ENCODE measurements at regions not wholly inside any gene's neighbourhood (a gene's known extent, or its start where the extent isn't known, plus 50 kb on each side); places are given as distances from the start of the nearest gene placed in this dataset.

DNA sequence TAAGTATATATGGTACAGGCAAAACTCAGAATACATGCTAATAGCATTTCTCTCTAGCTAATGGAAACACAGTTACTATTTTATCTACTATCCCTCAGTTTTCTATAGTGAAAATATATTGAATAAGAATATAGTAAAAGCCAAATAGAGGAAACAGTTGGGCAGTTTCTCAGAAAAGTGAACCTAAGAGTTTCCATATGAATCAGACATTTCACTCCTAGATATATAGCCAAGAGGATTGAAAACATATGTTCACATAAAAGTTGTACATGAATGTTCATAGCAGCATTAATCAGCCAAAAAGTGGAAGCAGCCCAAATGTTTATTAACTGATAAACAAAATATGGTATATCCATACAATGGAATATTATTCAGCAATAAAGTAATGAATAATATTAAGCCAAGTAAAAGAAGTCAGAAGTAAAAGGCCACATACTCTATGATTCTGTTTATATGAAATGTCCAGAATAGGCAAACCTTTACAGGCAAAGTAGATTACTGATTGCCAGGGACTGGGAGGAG is 134.6 kb downstream of the CYB561 start:
- H3K9me3 Mint-ChIP-seq: peaks cover 0 to 2% (median 0%) of the 10 kb centered on the region in 5 donors
- no peaks in the 10 kb centered on the region for H3K9me3 ChIP-seq (ENCODE audit: low read length)
- H3K36me3 Mint-ChIP-seq: peaks cover 0 to 23% (median 9%) of the 10 kb centered on the region in 3 donors
- no peak overlapping the region for H3K4me3 Mint-ChIP-seq
- no peak for DNase-seq
- ChIA-PET CTCF (no interaction called here), POLR2A (no interaction called here)
- H3K27me3 ChIP-seq (ENCODE audit: insufficient read depth, low read length, poor library complexity, severe bottlenecking): no peaks in the 10 kb centered on the region
- H3K36me3 ChIP-seq (ENCODE audit: insufficient read depth, low read length): no peaks in the 10 kb centered on the region
- H3K4me3 ChIP-seq (ENCODE audit: low read length): no peak overlapping the region
- no peaks in the 10 kb centered on the region for H3K27me3 Mint-ChIP-seq
- no peaks in the 10 kb centered on the region for H3K4me1 ChIP-seq (ENCODE audit: insufficient read depth, low read length)
- H3K4me1 Mint-ChIP-seq: no peaks in the 10 kb centered on the region
- H3K27ac Mint-ChIP-seq: peak overlapping the region in 1 of 8 donors; percentile 1
- no peak overlapping the region for H3K27ac ChIP-seq (ENCODE audit: low read depth, low read length)

- Histone ChIP-seq H3K36me3 (ENCODE audit: insufficient read depth, low read length) (no peaks in the 10 kb centered on the region), H3K4me1 (ENCODE audit: insufficient read depth, low read length) (no peaks in the 10 kb centered on the region), H3K9me3 (ENCODE audit: low read length) (no peaks in the 10 kb centered on the region), H3K4me3 (ENCODE audit: low read length) (no peak overlapping the region), H3K27ac (ENCODE audit: low read depth, low read length) (no peak overlapping the region), H3K27me3 (ENCODE audit: insufficient read depth, low read length, poor library complexity, severe bottlenecking) (no peaks in the 10 kb centered on the region)
- H3K27ac Mint-ChIP-seq: no peak overlapping the region
- peaks cover 0 to 2% (median 0%) of the 10 kb centered on the region in 5 donors for H3K9me3 Mint-ChIP-seq
- no peaks in the 10 kb centered on the region for H3K4me1 Mint-ChIP-seq
- H3K36me3 Mint-ChIP-seq: peaks cover 5 to 41% (median 18%) of the 10 kb centered on the region in 3 donors
- no peaks in the 10 kb centered on the region for H3K27me3 Mint-ChIP-seq
- DNase-seq: no peak
- ChIA-PET CTCF (no interaction called here), POLR2A (no interaction called here)
- no peak overlapping the region for H3K4me3 Mint-ChIP-seq
Observed at GRCh38 chr17:63314761-63315160, 131.3 kb downstream of the CYB561 start.

GRCh38 chr17:63316100-63316499 is 130.0 kb downstream of the CYB561 start:
- Mint-ChIP-seq H3K27me3 (no peaks in the 10 kb centered on the region), H3K4me3 (no peak overlapping the region), H3K36me3 (peaks cover 6 to 50% (median 18%) of the 10 kb centered on the region in 3 donors), H3K9me3 (peaks cover 0 to 2% (median 0%) of the 10 kb centered on the region in 5 donors), H3K4me1 (no peaks in the 10 kb centered on the region), H3K27ac (no peak overlapping the region)
- no peak for DNase-seq
- POLR2A ChIA-PET: no interaction called here
- CTCF ChIA-PET: no interaction called here
- H3K9me3 ChIP-seq (ENCODE audit: low read length): no peaks in the 10 kb centered on the region
- no peak overlapping the region for H3K4me3 ChIP-seq (ENCODE audit: low read length)
- no peaks in the 10 kb centered on the region for H3K4me1 ChIP-seq (ENCODE audit: insufficient read depth, low read length)
- no peaks in the 10 kb centered on the region for H3K36me3 ChIP-seq (ENCODE audit: insufficient read depth, low read length)
- H3K27me3 ChIP-seq (ENCODE audit: insufficient read depth, low read length, poor library complexity, severe bottlenecking): no peaks in the 10 kb centered on the region
- no peak overlapping the region for H3K27ac ChIP-seq (ENCODE audit: low read depth, low read length)

DNA sequence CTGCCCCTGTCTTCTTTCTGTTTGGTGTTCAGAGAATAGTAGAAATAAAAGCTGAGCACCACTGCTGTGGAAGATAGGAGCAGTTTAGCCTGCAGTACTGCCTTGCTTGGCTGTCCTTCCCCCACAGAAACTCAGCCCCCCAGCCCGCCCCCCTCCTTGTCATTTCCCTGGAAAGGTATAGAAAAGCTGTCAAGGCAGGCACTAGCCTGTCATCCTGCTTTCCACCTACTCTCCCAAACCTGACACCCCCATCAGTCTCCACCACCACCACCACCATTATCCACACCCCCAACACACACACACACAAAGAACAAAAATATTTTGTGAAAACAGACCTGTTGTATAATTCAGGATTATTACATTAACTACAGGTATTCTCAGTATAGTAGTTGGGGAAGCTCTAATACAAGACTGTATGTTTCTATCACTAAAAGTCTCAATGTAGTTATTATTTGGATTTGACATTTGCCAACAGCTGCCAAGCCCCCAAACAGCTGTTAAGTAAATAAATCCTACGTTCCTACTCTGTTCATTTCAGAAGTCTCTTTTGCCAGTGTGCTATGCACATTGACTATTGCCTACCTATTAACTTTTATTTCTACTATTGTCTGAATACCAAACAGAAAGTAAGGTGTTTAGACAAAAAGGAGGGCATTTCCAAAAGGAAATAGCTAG is 128.8 kb downstream of the CYB561 start:
- no peak overlapping the region for H3K27ac Mint-ChIP-seq
- H3K9me3 Mint-ChIP-seq: no peaks in the 10 kb centered on the region
- no peaks in the 10 kb centered on the region for H3K4me1 Mint-ChIP-seq
- H3K36me3 Mint-ChIP-seq: peaks cover 14 to 60% (median 22%) of the 10 kb centered on the region in 3 donors
- no peaks in the 10 kb centered on the region for H3K9me3 ChIP-seq (ENCODE audit: low read length)
- POLR2A ChIA-PET: no interaction called here
- no peaks in the 10 kb centered on the region for H3K36me3 ChIP-seq (ENCODE audit: insufficient read depth, low read length)
- no peak overlapping the region for H3K4me3 ChIP-seq (ENCODE audit: low read length)
- no peaks in the 10 kb centered on the region for H3K4me1 ChIP-seq (ENCODE audit: insufficient read depth, low read length)
- no peak overlapping the region for H3K4me3 Mint-ChIP-seq
- H3K27me3 Mint-ChIP-seq: no peaks in the 10 kb centered on the region
- no peak for DNase-seq
- no peak overlapping the region for H3K27ac ChIP-seq (ENCODE audit: low read depth, low read length)
- no peaks in the 10 kb centered on the region for H3K27me3 ChIP-seq (ENCODE audit: insufficient read depth, low read length, poor library complexity, severe bottlenecking)
- CTCF ChIA-PET: no interaction called here

GRCh38 chr17:63325808-63326207 is 120.3 kb downstream of the CYB561 start:
- H3K27ac Mint-ChIP-seq: no peak overlapping the region
- peaks cover 0 to 4% (median 0%) of the 10 kb centered on the region in 3 donors for H3K4me1 Mint-ChIP-seq
- no peaks in the 10 kb centered on the region for H3K9me3 ChIP-seq (ENCODE audit: low read length)
- H3K27me3 Mint-ChIP-seq: no peaks in the 10 kb centered on the region
- ChIA-PET POLR2A (no interaction called here), CTCF (no interaction called here)
- H3K36me3 ChIP-seq (ENCODE audit: insufficient read depth, low read length): no peaks in the 10 kb centered on the region
- no peaks in the 10 kb centered on the region for H3K4me1 ChIP-seq (ENCODE audit: insufficient read depth, low read length)
- H3K9me3 Mint-ChIP-seq: no peaks in the 10 kb centered on the region
- no peak overlapping the region for H3K4me3 Mint-ChIP-seq
- H3K36me3 Mint-ChIP-seq: peaks cover 8 to 31% (median 9%) of the 10 kb centered on the region in 3 donors
- no peak for DNase-seq
- H3K27me3 ChIP-seq (ENCODE audit: insufficient read depth, low read length, poor library complexity, severe bottlenecking): no peaks in the 10 kb centered on the region
- no peak overlapping the region for H3K4me3 ChIP-seq (ENCODE audit: low read length)
- no peak overlapping the region for H3K27ac ChIP-seq (ENCODE audit: low read depth, low read length)

- no peaks in the 10 kb centered on the region for H3K9me3 Mint-ChIP-seq
- peaks cover 7 to 16% (median 8%) of the 10 kb centered on the region in 3 donors for H3K36me3 Mint-ChIP-seq
- no peaks in the 10 kb centered on the region for H3K27me3 Mint-ChIP-seq
- Histone ChIP-seq H3K4me1 (ENCODE audit: insufficient read depth, low read length) (no peaks in the 10 kb centered on the region), H3K36me3 (ENCODE audit: insufficient read depth, low read length) (no peaks in the 10 kb centered on the region), H3K27me3 (ENCODE audit: insufficient read depth, low read length, poor library complexity, severe bottlenecking) (no peaks in the 10 kb centered on the region), H3K9me3 (ENCODE audit: low read length) (no peaks in the 10 kb centered on the region), H3K4me3 (ENCODE audit: low read length) (no peak overlapping the region), H3K27ac (ENCODE audit: low read depth, low read length) (no peak overlapping the region)
- peaks cover 0 to 4% (median 0%) of the 10 kb centered on the region in 3 donors for H3K4me1 Mint-ChIP-seq
- POLR2A ChIA-PET: no interaction called here
- H3K4me3 Mint-ChIP-seq: no peak overlapping the region
- CTCF ChIA-PET: interaction anchor here (0.5 kb wide), 1 partner anchor 987 kb away, joined by 3 read pairs; no protein-coding TSS in a partner anchor
- peak overlapping the region in 1 of 8 donors; percentile 65 for H3K27ac Mint-ChIP-seq
- DNase-seq: no peak
Observed at GRCh38 chr17:63329876-63330275, 116.2 kb downstream of the CYB561 start.

GRCh38 chr17:63331301-63332061 is 114.6 kb downstream of the CYB561 start:
- Histone ChIP-seq H3K36me3 (ENCODE audit: insufficient read depth, low read length) (no peaks in the 10 kb centered on the region), H3K4me3 (ENCODE audit: low read length) (no peak overlapping the region), H3K9me3 (ENCODE audit: low read length) (no peaks in the 10 kb centered on the region), H3K4me1 (ENCODE audit: insufficient read depth, low read length) (no peaks in the 10 kb centered on the region), H3K27ac (ENCODE audit: low read depth, low read length) (no peak overlapping the region), H3K27me3 (ENCODE audit: insufficient read depth, low read length, poor library complexity, severe bottlenecking) (no peaks in the 10 kb centered on the region)
- no peaks in the 10 kb centered on the region for H3K4me1 Mint-ChIP-seq
- H3K36me3 Mint-ChIP-seq: peaks cover 7 to 11% (median 8%) of the 10 kb centered on the region in 3 donors
- no peaks in the 10 kb centered on the region for H3K27me3 Mint-ChIP-seq
- H3K9me3 Mint-ChIP-seq: no peaks in the 10 kb centered on the region
- no peak for DNase-seq
- ChIA-PET CTCF (no interaction called here), POLR2A (no interaction called here)
- no peak overlapping the region for H3K27ac Mint-ChIP-seq
- no peak overlapping the region for H3K4me3 Mint-ChIP-seq

DNA sequence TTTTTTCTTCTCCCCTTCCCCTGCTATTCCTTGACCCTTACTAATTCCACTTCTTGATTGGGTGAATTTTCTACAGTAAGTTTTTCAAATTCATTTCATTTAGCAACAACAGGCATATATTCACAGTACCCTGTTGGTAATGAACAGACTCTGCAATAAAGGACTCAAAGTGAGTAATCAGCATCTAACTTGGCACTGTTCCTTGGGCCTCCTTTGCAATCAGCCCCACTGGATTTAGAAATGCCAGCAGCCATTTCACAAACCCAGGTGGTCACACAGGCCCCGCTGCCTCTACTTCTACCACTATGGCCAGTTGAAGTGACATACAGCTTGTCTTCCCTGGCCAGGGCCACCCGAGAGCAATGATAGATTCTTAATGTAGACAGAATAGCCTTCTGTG is 113.8 kb downstream of the CYB561 start:
- DNase-seq: no peak
- H3K27ac ChIP-seq (ENCODE audit: low read depth, low read length): no peak overlapping the region
- no peaks in the 10 kb centered on the region for H3K4me1 ChIP-seq (ENCODE audit: insufficient read depth, low read length)
- H3K9me3 ChIP-seq (ENCODE audit: low read length): no peaks in the 10 kb centered on the region
- Mint-ChIP-seq H3K27ac (peak overlapping the region in 1 of 8 donors; percentile 90), H3K27me3 (no peaks in the 10 kb centered on the region), H3K4me3 (no peak overlapping the region), H3K36me3 (peaks cover 7 to 11% (median 8%) of the 10 kb centered on the region in 3 donors), H3K4me1 (no peaks in the 10 kb centered on the region), H3K9me3 (no peaks in the 10 kb centered on the region)
- ChIA-PET CTCF (no interaction called here), POLR2A (no interaction called here)
- no peaks in the 10 kb centered on the region for H3K27me3 ChIP-seq (ENCODE audit: insufficient read depth, low read length, poor library complexity, severe bottlenecking)
- no peaks in the 10 kb centered on the region for H3K36me3 ChIP-seq (ENCODE audit: insufficient read depth, low read length)
- H3K4me3 ChIP-seq (ENCODE audit: low read length): no peak overlapping the region

Data from CD8-positive, alpha-beta memory T cell (primary cell).